Upper lobe of left lung (tissue), 6 donors: ENCODE measurements at regions not wholly inside any gene's neighbourhood (a gene's known extent, or its start where the extent isn't known, plus 50 kb on each side); places are given as distances from the start of the nearest gene placed in this dataset.

Source experiments
- ATAC-seq, 2 donors: fragments of 200-7000 bp; cut with Tn5 transposase; one replicate each; pipeline ENCODE4 v1.9.1; 2022; ENCODE audit warnings: mild to moderate bottlenecking in 2 of 2, moderate library complexity in 2 of 2; ENCODE audit not compliant: low FRiP score in 2 of 2
- DNase-seq, 2 donors: peaks; one replicate each; pipeline ENCODE4 v3.0.0-alpha.2; 2019 to 2020
- H3K27ac ChIP-seq, 4 donors: fragments of 200-600 bp; sonication (generic); one replicate each; pipeline ENCODE4 v1.5.1; 2016 to 2019
- H3K27me3 ChIP-seq, 4 donors: fragments of 200-600 bp; sonication (generic); one replicate each; pipeline ENCODE4 v1.5.1; 2017 to 2019
- H3K36me3 ChIP-seq, 4 donors: fragments of 200-600 bp; sonication (generic); one replicate each; pipeline ENCODE4 v1.5.1; 2016 to 2019
- H3K4me1 ChIP-seq, 4 donors: fragments of 200-600 bp; sonication (generic); one replicate each; pipeline ENCODE4 v1.5.1; 2018 to 2019
- H3K4me3 ChIP-seq, 4 donors: fragments of 200-600 bp; sonication (generic); one replicate each; pipeline ENCODE4 v1.5.1; 2017 to 2019; ENCODE audit warnings: mild to moderate bottlenecking in 2 of 4, moderate library complexity in 1 of 4
- H3K9me3 ChIP-seq, 4 donors: fragments of 200-600 bp; sonication (generic); one replicate each; pipeline ENCODE4 v1.5.1; 2018 to 2019
- CTCF ChIP-seq, 6 experiments: fragments of 450-650 bp in 4 of 6; fragments of 200-600 bp in 2 of 6; sonication (generic) in 2 of 6; IDR thresholded peaks; one replicate each; pipeline ENCODE4 v1.5.1; 2016 to 2019; ENCODE audit warnings: antibody characterized with exemption in 6 of 6
- EP300 ChIP-seq, 4 donors: sonication (generic); formaldehyde crosslinking; IDR thresholded peaks; one replicate each; pipeline ENCODE4 v1.5.1; 2017; ENCODE audit warnings: antibody characterized with exemption in 4 of 4, control low read depth in 2 of 4
- POLR2A ChIP-seq, 4 donors: fragments of 450-650 bp; IDR thresholded peaks; one replicate each; pipeline ENCODE4 v1.5.1; 2016 to 2017; ENCODE audit warnings: antibody characterized with exemption in 4 of 4, mild to moderate bottlenecking in 2 of 4
- POLR2AphosphoS5 ChIP-seq, 2 donors: sonication (generic); formaldehyde crosslinking; IDR thresholded peaks; one replicate each; pipeline ENCODE4 v1.5.1; 2017; ENCODE audit warnings: antibody characterized with exemption in 2 of 2
- WGBS, 2 donors: methylation state at CpG; one replicate each; pipeline ENCODE4 v1.1.5; 2017 to 2018; 5-methylcytosine and 5-hydroxymethylcytosine counted together
- donor health status: DM: no; HTN: no; CAD: no; lungs with moderate emphysema.
- donor health status: DM: no; HTN: yes; CAD: no; lungs with severe emphysema.

- H3K27ac ChIP-seq = peak overlapping the region in 2 of 4 donors; percentile 30 to 57
- ATAC-seq (no peak), DNase-seq (no peak)
- H3K27me3 ChIP-seq = no peaks in the 10 kb centered on the region
- 49 to 74% methylated on average over 2 of the region's 2 CpGs for WGBS, 2 donors
- no peaks in the 10 kb centered on the region for H3K36me3 ChIP-seq
- TF ChIP-seq POLR2AphosphoS5 (IDR thresholded peaks at IDR 0.05) (no peak), CTCF (IDR thresholded peaks at IDR 0.05) (no peak)
- H3K4me3 ChIP-seq = peak overlapping the region in 1 of 4 donors; percentile 9
- peaks cover 14 to 20% (median 18%) of the 10 kb centered on the region in 4 donors for H3K4me1 ChIP-seq
- H3K9me3 ChIP-seq = no peaks in the 10 kb centered on the region
Observed at GRCh38 chr16:54657709-54658102, 273.0 kb upstream of the IRX5 start.

- Histone ChIP-seq H3K27me3 (no peaks in the 10 kb centered on the region), H3K9me3 (no peaks in the 10 kb centered on the region), H3K4me3 (peak overlapping the region in 1 of 4 donors; percentile 9), H3K4me1 (peaks cover 14 to 20% (median 18%) of the 10 kb centered on the region in 4 donors), H3K27ac (peak overlapping the region in 2 of 4 donors; percentile 30 to 57), H3K36me3 (no peaks in the 10 kb centered on the region)
- DNase-seq (peak in 1 of 2 donors; percentile 61), ATAC-seq (peak; percentile 74 to 86)
- 82 to 85% methylated on average over 5 of the region's 5 CpGs for WGBS, 2 donors
- TF ChIP-seq CTCF (IDR thresholded peaks at IDR 0.05) = no peak
- TF ChIP-seq POLR2A (IDR thresholded peaks at IDR 0.05) = no peak
- no peak for TF ChIP-seq EP300 (IDR thresholded peaks at IDR 0.05)
Observed at GRCh38 chr16:54657058-54657708, 273.5 kb upstream of the IRX5 start.

GRCh38 chr16:54655121-54655590, 275.5 kb upstream of the IRX5 start:
- no peak for TF ChIP-seq CTCF (IDR thresholded peaks at IDR 0.05)
- no peak for TF ChIP-seq EP300 (IDR thresholded peaks at IDR 0.05)
- TF ChIP-seq POLR2AphosphoS5 (IDR thresholded peaks at IDR 0.05) = no peak
- TF ChIP-seq POLR2A (IDR thresholded peaks at IDR 0.05) = no peak
- peak; percentile 39 to 58 for ATAC-seq
- Histone ChIP-seq H3K36me3 (no peaks in the 10 kb centered on the region), H3K27ac (peak overlapping the region; percentile 20 to 71 (median 70)), H3K27me3 (no peaks in the 10 kb centered on the region), H3K4me3 (peak overlapping the region in 3 of 4 donors; percentile 5 to 19 (median 7)), H3K4me1 (peaks cover 14 to 34% (median 20%) of the 10 kb centered on the region in 4 donors), H3K9me3 (no peaks in the 10 kb centered on the region)
- 4 to 9% methylated on average over 10 to 14 of the region's 14 CpGs for WGBS, 2 donors
- DNase-seq = peak in 1 of 2 donors; percentile 55

GRCh38 chr16:54654429-54654828, 276.2 kb upstream of the IRX5 start:
- TF ChIP-seq POLR2A (IDR thresholded peaks at IDR 0.05) (no peak), EP300 (IDR thresholded peaks at IDR 0.05) (no peak), POLR2AphosphoS5 (IDR thresholded peaks at IDR 0.05) (no peak), CTCF (IDR thresholded peaks at IDR 0.05) (no peak)
- peak overlapping the region; percentile 20 to 71 (median 61) for H3K27ac ChIP-seq
- no peak overlapping the region for H3K4me3 ChIP-seq
- ATAC-seq (no peak), DNase-seq (peak in 1 of 2 donors; percentile 31)
- no peaks in the 10 kb centered on the region for H3K27me3 ChIP-seq
- H3K4me1 ChIP-seq = peaks cover 14 to 37% (median 20%) of the 10 kb centered on the region in 4 donors
- WGBS, 2 donors = 27 to 38% methylated on average over 11 to 12 of the region's 12 CpGs
- no peaks in the 10 kb centered on the region for H3K36me3 ChIP-seq
- H3K9me3 ChIP-seq = no peaks in the 10 kb centered on the region
